Thyroid gland (tissue), 4 donors: ENCODE measurements at regions not wholly inside any gene's neighbourhood (a gene's known extent, or its start where the extent isn't known, plus 50 kb on each side); places are given as distances from the start of the nearest gene placed in this dataset.

Source experiments
- DNase-seq, 2 donors: peaks; one replicate each; pipeline ENCODE4 v3.0.0-alpha.2; 2019
- H3K27ac ChIP-seq, 3 donors: fragments of 200-600 bp; sonication (generic); 1 replicate in 2 of 3; 2 replicates in 1 of 3; pipeline ENCODE4 v1.5.1; 2016 to 2019; ENCODE audit warnings: mild to moderate bottlenecking in 1 of 3, moderate library complexity in 1 of 3
- H3K27me3 ChIP-seq: fragments of 200-600 bp; sonication (generic); one replicate; pipeline ENCODE4 v1.5.1; 2019
- H3K36me3 ChIP-seq, 2 donors: fragments of 200-600 bp; sonication (generic); one replicate each; pipeline ENCODE4 v1.5.1; 2016 to 2019
- H3K4me1 ChIP-seq, 2 donors: fragments of 200-600 bp; sonication (generic); one replicate each; pipeline ENCODE4 v1.5.1; 2017 to 2019
- H3K4me3 ChIP-seq, 3 donors: fragments of 200-600 bp; sonication (generic); replicated peaks in 1 of 3; 1 replicate in 2 of 3; 2 replicates in 1 of 3; pipeline ENCODE4 v1.5.1; 2016; ENCODE audit warnings: mild to moderate bottlenecking in 1 of 3
- H3K9me3 ChIP-seq: fragments of 200-600 bp; sonication (generic); one replicate; pipeline ENCODE4 v1.5.1; 2017
- CTCF ChIP-seq, 6 experiments: fragments of 200-600 bp in 3 of 6; fragments of 450-650 bp in 3 of 6; sonication (generic) in 3 of 6; IDR thresholded peaks; one replicate each; pipeline ENCODE4 v1.5.1; 2016 to 2019; ENCODE audit warnings: antibody characterized with exemption in 6 of 6, mild to moderate bottlenecking in 2 of 6, inconsistent platforms in 1 of 6, moderate library complexity in 1 of 6
- POLR2A ChIP-seq, 2 donors: fragments of 450-650 bp; IDR thresholded peaks; one replicate each; pipeline ENCODE4 v1.6.1; 2017; ENCODE audit warnings: antibody characterized with exemption in 2 of 2, mild to moderate bottlenecking in 2 of 2, moderate library complexity in 1 of 2
- WGBS, 2 donors: methylation state at CpG; one replicate each; pipeline ENCODE4 v1.1.5; 2017; 5-methylcytosine and 5-hydroxymethylcytosine counted together
- intact Hi-C: fragments of 100-400 bp; cut with DNase I; formaldehyde crosslinking; loops from one replicate; pipeline ENCODE4 v1.15.1; 2023

GRCh38 chr4:132383571-132384199, 765.4 kb upstream of the PCDH10 start:
- 74 to 76% methylated on average over 1 of the region's 1 CpG for WGBS, 2 donors
- DNase-seq: no peak
- H3K27ac ChIP-seq: no peak overlapping the region
- TF ChIP-seq POLR2A (IDR thresholded peaks at IDR 0.05): no peak
- TF ChIP-seq CTCF (IDR thresholded peaks at IDR 0.05): no peak
- no peaks in the 10 kb centered on the region for H3K9me3 ChIP-seq
- no peaks in the 10 kb centered on the region for H3K27me3 ChIP-seq
- no peaks in the 10 kb centered on the region for H3K4me1 ChIP-seq
- no peaks in the 10 kb centered on the region for H3K36me3 ChIP-seq
- H3K4me3 ChIP-seq: no peak overlapping the region
- intact Hi-C loops: no loop called here

- no peak for TF ChIP-seq CTCF (IDR thresholded peaks at IDR 0.05)
- TF ChIP-seq POLR2A (IDR thresholded peaks at IDR 0.05): no peak
- no peak for DNase-seq
- H3K27ac ChIP-seq: no peak overlapping the region
- no peaks in the 10 kb centered on the region for H3K4me1 ChIP-seq
- H3K36me3 ChIP-seq: no peaks in the 10 kb centered on the region
- 26 to 30% methylated on average over 2 of the region's 2 CpGs for WGBS, 2 donors
- no peaks in the 10 kb centered on the region for H3K9me3 ChIP-seq
- intact Hi-C loops: no loop called here
- no peak overlapping the region for H3K4me3 ChIP-seq
- no peaks in the 10 kb centered on the region for H3K27me3 ChIP-seq
Measured at GRCh38 chr4:132384709-132385108, 764.4 kb upstream of the PCDH10 start.

- intact Hi-C loops: no loop called here
- TF ChIP-seq CTCF (IDR thresholded peaks at IDR 0.05) (no peak), POLR2A (IDR thresholded peaks at IDR 0.05) (no peak)
- no peaks in the 10 kb centered on the region for H3K36me3 ChIP-seq
Measured at GRCh38 chr4:132386130-132386529, 763.0 kb upstream of the PCDH10 start.

GRCh38 chr4:132387060-132387459, 762.0 kb upstream of the PCDH10 start:
- H3K9me3 ChIP-seq: no peaks in the 10 kb centered on the region
- DNase-seq: no peak
- H3K4me1 ChIP-seq: no peaks in the 10 kb centered on the region
- H3K27ac ChIP-seq: no peak overlapping the region
- intact Hi-C loops: no loop called here
- H3K4me3 ChIP-seq: no peak overlapping the region
- TF ChIP-seq CTCF (IDR thresholded peaks at IDR 0.05) (no peak), POLR2A (IDR thresholded peaks at IDR 0.05) (no peak)
- 76 to 80% methylated on average over 1 of the region's 1 CpG for WGBS, 2 donors
- no peaks in the 10 kb centered on the region for H3K27me3 ChIP-seq
- no peaks in the 10 kb centered on the region for H3K36me3 ChIP-seq

More at GRCh38 chr4:132386130-132386529, 763.0 kb upstream of the PCDH10 start:
- DNase-seq: no peak
- no peak overlapping the region for H3K4me3 ChIP-seq
- no peaks in the 10 kb centered on the region for H3K9me3 ChIP-seq
- 93 to 95% methylated on average over 3 of the region's 3 CpGs for WGBS, 2 donors
- H3K27me3 ChIP-seq: no peaks in the 10 kb centered on the region
- H3K27ac ChIP-seq: no peak overlapping the region
- H3K4me1 ChIP-seq: no peaks in the 10 kb centered on the region

- no peak for DNase-seq
- Histone ChIP-seq H3K4me3 (no peak overlapping the region), H3K27ac (no peak overlapping the region), H3K4me1 (no peaks in the 10 kb centered on the region), H3K9me3 (no peaks in the 10 kb centered on the region), H3K36me3 (no peaks in the 10 kb centered on the region), H3K27me3 (no peaks in the 10 kb centered on the region)
- TF ChIP-seq POLR2A (IDR thresholded peaks at IDR 0.05) (no peak), CTCF (IDR thresholded peaks at IDR 0.05) (no peak)
- intact Hi-C loops: no loop called here
- 68 to 73% methylated on average over 1 of the region's 1 CpG for whole genome bisulfite sequencing, 2 donors
Measured at GRCh38 chr4:132395561-132395960, 753.5 kb upstream of the PCDH10 start.
